ENCODE measurements at regions not wholly inside any gene's neighbourhood (a gene's known extent, or its start where the extent isn't known, plus 50 kb on each side); places are given as distances from the start of the nearest gene placed in this dataset.

- no peak for TF ChIP-seq ZNF274 (IDR thresholded peaks at IDR 0.05; ENCODE audit: low read depth, low read length)
- no peak overlapping the region for H3K4me3 ChIP-seq (ENCODE audit: low read length)
Observed at GRCh38 chr1:199955235-199955634, 72.3 kb upstream of the NR5A2 start.

- TF ChIP-seq ZNF274 (IDR thresholded peaks at IDR 0.05; ENCODE audit: low read depth, low read length), result no peak
- H3K4me3 ChIP-seq (ENCODE audit: low read length), result no peak overlapping the region
Observed at GRCh38 chr1:199956005-199956404, 71.5 kb upstream of the NR5A2 start.

- no peak overlapping the region for H3K4me3 ChIP-seq (ENCODE audit: low read length)
- TF ChIP-seq ZNF274 (IDR thresholded peaks at IDR 0.05; ENCODE audit: low read depth, low read length), result no peak
Observed at GRCh38 chr1:199959033-199959774, 68.3 kb upstream of the NR5A2 start.

- no peak overlapping the region for H3K4me3 ChIP-seq (ENCODE audit: low read length)
- TF ChIP-seq ZNF274 (IDR thresholded peaks at IDR 0.05; ENCODE audit: low read depth, low read length), result no peak
Observed at GRCh38 chr1:199959775-199960110, 67.8 kb upstream of the NR5A2 start.

GRCh38 chr1:199970125-199970524 lies 57.4 kb upstream of the NR5A2 start:
- TF ChIP-seq ZNF274 (IDR thresholded peaks at IDR 0.05; ENCODE audit: low read depth, low read length), result no peak

GRCh38 chr1:199976496-199977144 lies 50.9 kb upstream of the NR5A2 start:
- no peak for TF ChIP-seq ZNF274 (IDR thresholded peaks at IDR 0.05; ENCODE audit: low read depth, low read length)
- no peak overlapping the region for H3K4me3 ChIP-seq (ENCODE audit: low read length)

More at GRCh38 chr1:199970125-199970524, 57.4 kb upstream of the NR5A2 start:
- H3K4me3 ChIP-seq (ENCODE audit: low read length), result no peak overlapping the region

All from GM08714 (cell line).